DND-41 (cell line): ENCODE measurements at regions not wholly inside any gene's neighbourhood (a gene's known extent, or its start where the extent isn't known, plus 50 kb on each side); places are given as distances from the start of the nearest gene placed in this dataset.

Source experiments
- EZH2 ChIP-seq: IDR thresholded peaks from 3 replicates; pipeline ENCODE4 v1.6.1; 2012; ENCODE audit warnings: borderline replicate concordance, low read depth, mild to moderate bottlenecking, moderate library complexity, low read length, inconsistent platforms; ENCODE audit not compliant: severe bottlenecking
- TF ChIP-seq, protein P1 (sequence below): IDR thresholded peaks from 2 replicates; pipeline ENCODE4 v1.5.1; 2012; ENCODE audit warnings: borderline replicate concordance, low read length, moderate library complexity, mild to moderate bottlenecking; ENCODE audit not compliant: poor library complexity, severe bottlenecking; ENCODE audit errors: extremely low read depth

DNA sequence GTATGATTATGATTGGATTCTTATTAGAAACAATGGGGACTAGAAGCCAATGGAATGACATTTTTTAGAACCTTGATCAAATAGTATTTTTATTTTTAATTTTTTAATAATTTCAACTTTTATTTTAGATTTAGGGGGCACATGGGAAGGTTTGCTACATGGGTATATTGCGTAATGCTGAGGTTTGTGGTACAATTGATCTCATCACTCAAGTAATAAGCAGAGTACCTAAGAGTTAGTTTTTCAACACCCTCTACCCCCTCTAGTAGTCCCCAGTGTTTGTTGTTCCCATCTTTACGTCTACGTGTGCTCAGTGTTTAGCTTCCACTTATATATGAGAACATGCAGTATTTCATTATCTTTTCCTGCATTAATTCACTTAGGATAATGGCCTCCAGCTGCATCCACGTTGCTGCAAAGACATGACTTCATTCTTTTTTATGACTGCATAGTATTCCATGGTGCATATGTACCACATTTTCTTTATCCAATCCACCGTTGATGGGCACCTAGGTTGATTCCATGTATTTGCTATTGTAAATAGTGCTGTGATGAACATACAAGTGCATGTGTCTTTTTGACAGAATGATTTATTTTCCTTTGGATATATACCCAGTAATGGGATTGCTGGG is 281.1 kb upstream of the MAN1A1 start:
- TF ChIP-seq, protein P1, sequence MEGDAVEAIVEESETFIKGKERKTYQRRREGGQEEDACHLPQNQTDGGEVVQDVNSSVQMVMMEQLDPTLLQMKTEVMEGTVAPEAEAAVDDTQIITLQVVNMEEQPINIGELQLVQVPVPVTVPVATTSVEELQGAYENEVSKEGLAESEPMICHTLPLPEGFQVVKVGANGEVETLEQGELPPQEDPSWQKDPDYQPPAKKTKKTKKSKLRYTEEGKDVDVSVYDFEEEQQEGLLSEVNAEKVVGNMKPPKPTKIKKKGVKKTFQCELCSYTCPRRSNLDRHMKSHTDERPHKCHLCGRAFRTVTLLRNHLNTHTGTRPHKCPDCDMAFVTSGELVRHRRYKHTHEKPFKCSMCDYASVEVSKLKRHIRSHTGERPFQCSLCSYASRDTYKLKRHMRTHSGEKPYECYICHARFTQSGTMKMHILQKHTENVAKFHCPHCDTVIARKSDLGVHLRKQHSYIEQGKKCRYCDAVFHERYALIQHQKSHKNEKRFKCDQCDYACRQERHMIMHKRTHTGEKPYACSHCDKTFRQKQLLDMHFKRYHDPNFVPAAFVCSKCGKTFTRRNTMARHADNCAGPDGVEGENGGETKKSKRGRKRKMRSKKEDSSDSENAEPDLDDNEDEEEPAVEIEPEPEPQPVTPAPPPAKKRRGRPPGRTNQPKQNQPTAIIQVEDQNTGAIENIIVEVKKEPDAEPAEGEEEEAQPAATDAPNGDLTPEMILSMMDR: no peak
- TF ChIP-seq EZH2: no peak
